GM23338 (cell line): ENCODE measurements at regions not wholly inside any gene's neighbourhood (a gene's known extent, or its start where the extent isn't known, plus 50 kb on each side); places are given as distances from the start of the nearest gene placed in this dataset.

Experiments
- ATAC-seq: fragments of 200-7000 bp; cut with Tn5 transposase; 3 replicates; pipeline ENCODE4 v1.9.1; 2020
- DNase-seq: peaks from one replicate; pipeline ENCODE4 v3.0.0-alpha.2; 2015; ENCODE audit warnings: low spot score
- H2AFZ ChIP-seq: fragments of 200-600 bp; sonication (generic); 2 replicates; pipeline ENCODE4 v1.8.0; 2016; ENCODE audit warnings: antibody characterized with exemption, mild to moderate bottlenecking, moderate library complexity
- H3F3A ChIP-seq: fragments of 200-600 bp; sonication (generic); replicated peaks from 2 replicates; pipeline ENCODE4 v1.8.0; 2017; ENCODE audit warnings: antibody characterized with exemption, mixed run types, low read depth
- H3K27ac ChIP-seq: fragments of 200-600 bp; sonication (generic); 2 replicates; pipeline ENCODE4 v1.6.1; 2016; ENCODE audit warnings: low read depth
- H3K27me3 ChIP-seq: fragments of 200-600 bp; sonication (generic); 2 replicates; pipeline ENCODE4 v1.8.0; 2016; ENCODE audit warnings: mild to moderate bottlenecking, mixed run types, moderate library complexity; ENCODE audit not compliant: insufficient read depth
- H3K36me3 ChIP-seq: fragments of 200-600 bp; sonication (generic); 2 replicates; pipeline ENCODE4 v1.8.0; 2016; ENCODE audit warnings: mild to moderate bottlenecking; ENCODE audit not compliant: insufficient read depth
- H3K4me1 ChIP-seq: fragments of 200-600 bp; sonication (generic); 2 replicates; pipeline ENCODE4 v1.8.0; 2016; ENCODE audit warnings: mild to moderate bottlenecking, moderate library complexity; ENCODE audit not compliant: insufficient read depth
- H3K4me2 ChIP-seq: fragments of 200-600 bp; sonication (generic); 2 replicates; pipeline ENCODE4 v1.7.1; 2017; ENCODE audit warnings: mixed run types
- H3K4me3 ChIP-seq: fragments of 200-600 bp; sonication (generic); 2 replicates; pipeline ENCODE4 v1.6.1; 2016; ENCODE audit warnings: mixed run types
- H3K79me2 ChIP-seq: fragments of 200-600 bp; sonication (generic); replicated peaks from 2 replicates; pipeline ENCODE4 v1.8.0; 2017; ENCODE audit warnings: mild to moderate bottlenecking; ENCODE audit not compliant: insufficient read depth
- H3K9me2 ChIP-seq: fragments of 200-600 bp; sonication (generic); 2 replicates; pipeline ENCODE4 v1.8.0; 2017; ENCODE audit not compliant: insufficient read depth
- H4K20me1 ChIP-seq: fragments of 200-600 bp; sonication (generic); replicated peaks from 2 replicates; pipeline ENCODE4 v1.8.0; 2017; ENCODE audit warnings: mild to moderate bottlenecking; ENCODE audit not compliant: insufficient read depth
- H3K27ac Mint-ChIP-seq: 2 replicates; pipeline ENCODE4 v1.8.0; 2020; ENCODE audit warnings: inconsistent platforms, mild to moderate bottlenecking, moderate library complexity, mixed read lengths
- H3K27me3 Mint-ChIP-seq: 3 replicates; pipeline ENCODE4 v1.8.0; 2022; ENCODE audit warnings: low read depth, mild to moderate bottlenecking, moderate library complexity, mixed read lengths, inconsistent platforms; ENCODE audit not compliant: insufficient read depth, poor library complexity
- H3K36me3 Mint-ChIP-seq: 3 replicates; pipeline ENCODE4 v1.8.0; 2021; ENCODE audit warnings: low read depth, mild to moderate bottlenecking, inconsistent platforms, moderate library complexity, mixed read lengths
- H3K4me1 Mint-ChIP-seq: 3 replicates; pipeline ENCODE4 v1.8.0; 2020; ENCODE audit warnings: mild to moderate bottlenecking, inconsistent platforms, mixed read lengths
- H3K4me3 Mint-ChIP-seq: 3 replicates; pipeline ENCODE4 v1.8.0; 2021; ENCODE audit warnings: moderate library complexity, mild to moderate bottlenecking, inconsistent platforms, mixed read lengths
- H3K9me3 Mint-ChIP-seq: 3 replicates; pipeline ENCODE4 v1.8.0; 2020; ENCODE audit warnings: moderate library complexity, mild to moderate bottlenecking, inconsistent platforms, mixed read lengths
- CREB1 ChIP-seq: fragments of 250-450 bp; sonication (Bioruptor Pico); IDR thresholded peaks from 2 replicates; pipeline ENCODE4 v1.5.0; 2020; ENCODE audit warnings: low read depth, mild to moderate bottlenecking, moderate library complexity
- CTCF ChIP-seq, 2 experiments: fragments of 200-600 bp in 1 of 2; sonication (generic) in 1 of 2; conservative IDR thresholded peaks; 2 replicates each; pipeline versions ENCODE4 v1.5.1 to v1.6.1; 2016 to 2017; ENCODE audit warnings: antibody characterized with exemption in 2 of 2, low read depth in 2 of 2, mild to moderate bottlenecking in 2 of 2, moderate library complexity in 1 of 2
- ETS1 ChIP-seq: IDR thresholded peaks from 2 replicates; pipeline ENCODE4 v1.6.1; 2016; ENCODE audit warnings: antibody characterized with exemption
- EZH2 ChIP-seq: fragments of 200-600 bp; sonication (generic); IDR thresholded peaks from one replicate; pipeline ENCODE4 v1.8.0; 2017; ENCODE audit warnings: antibody characterized with exemption, mild to moderate bottlenecking, low read depth; ENCODE audit not compliant: unreplicated experiment
- EZH2phosphoT487 ChIP-seq: fragments of 200-600 bp; sonication (generic); IDR thresholded peaks from one replicate; pipeline ENCODE4 v1.8.1; 2018; ENCODE audit warnings: antibody characterized with exemption; ENCODE audit not compliant: unreplicated experiment
- JUNB ChIP-seq: IDR thresholded peaks from one replicate; pipeline ENCODE4 v1.6.1; 2016; ENCODE audit warnings: antibody characterized with exemption; ENCODE audit not compliant: unreplicated experiment
- NANOG ChIP-seq: IDR thresholded peaks from 2 replicates; pipeline ENCODE4 v1.6.1; 2016; ENCODE audit warnings: antibody characterized with exemption, borderline replicate concordance
- POLR2AphosphoS5 ChIP-seq: IDR thresholded peaks from 2 replicates; pipeline ENCODE4 v1.6.1; 2016; ENCODE audit warnings: antibody characterized with exemption, low read depth
- REST ChIP-seq: IDR thresholded peaks from one replicate; pipeline ENCODE4 v1.6.1; 2018; ENCODE audit warnings: antibody characterized with exemption; ENCODE audit not compliant: unreplicated experiment
- STAT1 ChIP-seq: IDR thresholded peaks from one replicate; pipeline ENCODE4 v1.6.1; 2016; ENCODE audit warnings: antibody characterized with exemption; ENCODE audit not compliant: unreplicated experiment
- ZNF114 ChIP-seq: fragments of 250-450 bp; sonication (Bioruptor Pico); IDR thresholded peaks from 2 replicates; pipeline ENCODE4 v1.5.0; 2020; ENCODE audit warnings: mild to moderate bottlenecking, moderate library complexity
- ZNF331 ChIP-seq: fragments of 250-450 bp; sonication (Bioruptor Pico); IDR thresholded peaks from 2 replicates; pipeline ENCODE4 v1.5.0; 2020; ENCODE audit warnings: low read depth, mild to moderate bottlenecking, moderate library complexity
- ZNF462 ChIP-seq: fragments of 250-450 bp; sonication (Bioruptor Pico); IDR thresholded peaks from 2 replicates; pipeline ENCODE4 v1.5.0; 2020; ENCODE audit warnings: mild to moderate bottlenecking, moderate library complexity

GRCh38 chr18:64840911-64841701 is 692.2 kb upstream of the LINC00305 start:
- no peak overlapping the region for H3K27ac Mint-ChIP-seq
- DNase-seq = peak; percentile 3

More at GRCh38 chr18:64840911-64841701, 692.2 kb upstream of the LINC00305 start:
- Mint-ChIP-seq H3K4me1 (peaks cover 9% of the 10 kb centered on the region; the same call in 2 of the 3 replicates), H3K27me3 (peaks cover 3% of the 10 kb centered on the region), H3K4me3 (no peak overlapping the region), H3K9me3 (no peaks in the 10 kb centered on the region), H3K36me3 (no peaks in the 10 kb centered on the region)
- no peaks in the 10 kb centered on the region for H3K36me3 ChIP-seq
- H3K27ac ChIP-seq = no peak overlapping the region
- H4K20me1 ChIP-seq = no peaks in the 10 kb centered on the region
- H3K4me2 ChIP-seq = no peak overlapping the region
- H3K9me2 ChIP-seq = no peaks in the 10 kb centered on the region
- no peaks in the 10 kb centered on the region for H3K27me3 ChIP-seq
- H3F3A ChIP-seq = no peaks in the 10 kb centered on the region
- no peak overlapping the region for H3K4me3 ChIP-seq
- no peak for TF ChIP-seq ZNF114 (CRISPR knock-in tag)
- no peak for TF ChIP-seq JUNB
- TF ChIP-seq ETS1 = no peak
- no peak for TF ChIP-seq ZNF331 (CRISPR knock-in tag)
- TF ChIP-seq CTCF (conservative IDR thresholded peaks at IDR 0.05; ENCODE audit: low read depth in 2 of 2) = no peak
- no peak for TF ChIP-seq NANOG
- TF ChIP-seq EZH2phosphoT487 = no peak
- no peak for TF ChIP-seq EZH2
- TF ChIP-seq ZNF462 = no peak
- no peak for TF ChIP-seq POLR2AphosphoS5
- no peak for TF ChIP-seq CREB1
- no peak for TF ChIP-seq STAT1
- no peak for TF ChIP-seq REST
- no peaks in the 10 kb centered on the region for H3K79me2 ChIP-seq
- no peak overlapping the region for H2AFZ ChIP-seq
- peaks cover 4% of the 10 kb centered on the region; the same call in 1 of the 2 replicates for H3K4me1 ChIP-seq
- ATAC-seq = no peak
